Hepatocyte (in vitro differentiated cells): ENCODE measurements at regions not wholly inside any gene's neighbourhood (a gene's known extent, or its start where the extent isn't known, plus 50 kb on each side); places are given as distances from the start of the nearest gene placed in this dataset.

Source experiments
- DNase-seq: peaks from one replicate; pipeline ENCODE4 v3.0.0-alpha.2; 2016; ENCODE audit warnings: low spot score
- H2AFZ ChIP-seq: fragments of 200-600 bp; sonication (generic); 2 replicates; pipeline ENCODE4 v1.6.0; 2016; ENCODE audit warnings: antibody characterized with exemption, mild to moderate bottlenecking
- H3K27ac ChIP-seq: fragments of 200-600 bp; sonication (generic); 2 replicates; pipeline ENCODE4 v1.5.1; 2016; ENCODE audit warnings: mild to moderate bottlenecking
- H3K27me3 ChIP-seq: fragments of 200-600 bp; sonication (generic); 2 replicates; pipeline ENCODE4 v1.6.1; 2016
- H3K36me3 ChIP-seq: fragments of 200-600 bp; sonication (generic); replicated peaks from 2 replicates; pipeline ENCODE4 v1.5.1; 2016; ENCODE audit warnings: low read depth; ENCODE audit not compliant: insufficient read depth
- H3K4me1 ChIP-seq: fragments of 200-600 bp; sonication (generic); 2 replicates; pipeline ENCODE4 v1.5.1; 2016; ENCODE audit warnings: mild to moderate bottlenecking, moderate library complexity; ENCODE audit not compliant: insufficient read depth
- H3K4me2 ChIP-seq: fragments of 200-600 bp; sonication (generic); 2 replicates; pipeline ENCODE4 v1.6.0; 2016
- H3K4me3 ChIP-seq: fragments of 200-600 bp; sonication (generic); 2 replicates; pipeline ENCODE4 v1.5.1; 2016; ENCODE audit warnings: mild to moderate bottlenecking
- H3K79me2 ChIP-seq: fragments of 200-600 bp; sonication (generic); 2 replicates; pipeline ENCODE4 v1.6.0; 2017; ENCODE audit warnings: mild to moderate bottlenecking
- H3K9me2 ChIP-seq: fragments of 200-600 bp; sonication (generic); replicated peaks from 2 replicates; pipeline ENCODE4 v1.6.0; 2017; ENCODE audit warnings: mild to moderate bottlenecking; ENCODE audit not compliant: insufficient read depth
- H3K9me3 ChIP-seq: fragments of 200-600 bp; sonication (generic); 2 replicates; pipeline ENCODE4 v1.5.1; 2016; ENCODE audit warnings: low read depth, mild to moderate bottlenecking
- H4K20me1 ChIP-seq: fragments of 200-600 bp; sonication (generic); 2 replicates; pipeline ENCODE4 v1.6.0; 2016; ENCODE audit warnings: mild to moderate bottlenecking; ENCODE audit not compliant: insufficient read depth, poor library complexity, severe bottlenecking
- EZH2 ChIP-seq: fragments of 200-600 bp; sonication (generic); IDR thresholded peaks from 2 replicates; pipeline ENCODE4 v1.6.1; 2016; ENCODE audit warnings: antibody characterized with exemption, mild to moderate bottlenecking, borderline replicate concordance
- EZH2phosphoT487 ChIP-seq: fragments of 200-600 bp; sonication (generic); IDR thresholded peaks from one replicate; pipeline ENCODE4 v1.6.1; 2018; ENCODE audit warnings: antibody characterized with exemption, mild to moderate bottlenecking, low read depth, moderate library complexity; ENCODE audit not compliant: unreplicated experiment, severe bottlenecking
- WGBS: methylation state at CpG from one replicate; pipeline ENCODE4 v1.1.6; 2016; ENCODE audit warnings: low lambda C conversion rate; ENCODE audit errors: missing lambda C conversion rate; 5-methylcytosine and 5-hydroxymethylcytosine counted together
- TF ChIP-seq, protein P1 (sequence below): fragments of 200-600 bp; sonication (generic); IDR thresholded peaks from 2 replicates; pipeline ENCODE4 v1.5.1; 2016; ENCODE audit warnings: antibody characterized with exemption, mild to moderate bottlenecking; ENCODE audit not compliant: poor library complexity

DNA sequence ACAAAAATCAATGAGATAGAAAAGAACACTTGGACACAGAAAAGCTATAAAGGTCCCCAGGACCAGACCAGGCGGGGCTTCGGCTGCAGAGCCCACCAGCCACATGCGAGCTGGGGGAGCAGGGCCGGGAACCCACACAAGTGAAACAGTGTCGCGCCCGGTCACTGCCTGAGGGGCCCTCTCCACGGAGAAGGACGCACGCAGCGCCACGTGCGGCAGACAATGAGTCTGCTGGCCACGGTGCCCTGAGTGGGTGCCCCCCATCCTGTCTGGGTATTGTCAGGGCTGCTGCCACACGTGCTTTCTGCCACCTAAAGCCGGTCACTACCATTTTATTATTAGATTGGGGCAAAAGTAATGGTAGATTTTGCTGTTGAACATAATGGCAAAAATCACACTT is 207.9 kb upstream of the HDAC4 start:
- TF ChIP-seq EZH2phosphoT487 (no peak), EZH2 (no peak)
- TF ChIP-seq, protein P1, sequence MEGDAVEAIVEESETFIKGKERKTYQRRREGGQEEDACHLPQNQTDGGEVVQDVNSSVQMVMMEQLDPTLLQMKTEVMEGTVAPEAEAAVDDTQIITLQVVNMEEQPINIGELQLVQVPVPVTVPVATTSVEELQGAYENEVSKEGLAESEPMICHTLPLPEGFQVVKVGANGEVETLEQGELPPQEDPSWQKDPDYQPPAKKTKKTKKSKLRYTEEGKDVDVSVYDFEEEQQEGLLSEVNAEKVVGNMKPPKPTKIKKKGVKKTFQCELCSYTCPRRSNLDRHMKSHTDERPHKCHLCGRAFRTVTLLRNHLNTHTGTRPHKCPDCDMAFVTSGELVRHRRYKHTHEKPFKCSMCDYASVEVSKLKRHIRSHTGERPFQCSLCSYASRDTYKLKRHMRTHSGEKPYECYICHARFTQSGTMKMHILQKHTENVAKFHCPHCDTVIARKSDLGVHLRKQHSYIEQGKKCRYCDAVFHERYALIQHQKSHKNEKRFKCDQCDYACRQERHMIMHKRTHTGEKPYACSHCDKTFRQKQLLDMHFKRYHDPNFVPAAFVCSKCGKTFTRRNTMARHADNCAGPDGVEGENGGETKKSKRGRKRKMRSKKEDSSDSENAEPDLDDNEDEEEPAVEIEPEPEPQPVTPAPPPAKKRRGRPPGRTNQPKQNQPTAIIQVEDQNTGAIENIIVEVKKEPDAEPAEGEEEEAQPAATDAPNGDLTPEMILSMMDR, result no peak
- 96% methylated on average over 12 of the region's 16 CpGs for WGBS
- no peak overlapping the region for H3K27ac ChIP-seq
- H3K79me2 ChIP-seq, result no peaks in the 10 kb centered on the region
- H3K36me3 ChIP-seq, result no peaks in the 10 kb centered on the region
- no peaks in the 10 kb centered on the region for H3K9me3 ChIP-seq
- no peak overlapping the region for H3K4me3 ChIP-seq
- H2AFZ ChIP-seq, result no peak overlapping the region
- H3K4me2 ChIP-seq, result no peak overlapping the region
- no peaks in the 10 kb centered on the region for H3K27me3 ChIP-seq
- H4K20me1 ChIP-seq, result no peaks in the 10 kb centered on the region
- no peak for DNase-seq
- H3K4me1 ChIP-seq, result no peaks in the 10 kb centered on the region
- H3K9me2 ChIP-seq, result no peaks in the 10 kb centered on the region

DNA sequence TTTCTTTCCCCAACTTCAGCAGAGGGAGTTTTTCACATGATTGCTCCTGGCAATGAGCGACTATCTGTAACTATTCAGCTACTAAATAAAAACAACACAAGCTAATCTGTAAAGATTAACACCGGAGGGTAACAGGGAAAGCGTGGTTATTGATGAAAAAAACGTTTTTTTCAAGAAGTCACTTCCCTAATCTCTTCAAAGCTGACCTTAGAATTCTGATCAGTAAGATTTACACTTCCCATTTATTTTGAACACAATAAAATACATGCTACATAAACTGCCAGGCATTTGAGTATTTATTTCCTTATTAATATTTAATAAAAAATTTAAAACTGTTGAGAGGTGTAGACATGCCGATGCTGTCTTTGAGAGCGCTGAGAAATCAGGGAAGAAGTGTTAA is 207.4 kb upstream of the HDAC4 start:
- DNase-seq, result no peak
- H3K27me3 ChIP-seq, result no peaks in the 10 kb centered on the region
- no peak overlapping the region for H3K27ac ChIP-seq
- no peak overlapping the region for H3K4me3 ChIP-seq
- H3K4me1 ChIP-seq, result no peaks in the 10 kb centered on the region
- H4K20me1 ChIP-seq, result no peaks in the 10 kb centered on the region
- no peaks in the 10 kb centered on the region for H3K79me2 ChIP-seq
- no peaks in the 10 kb centered on the region for H3K9me3 ChIP-seq
- TF ChIP-seq, protein P1, result no peak
- TF ChIP-seq EZH2 (no peak), EZH2phosphoT487 (no peak)
- H3K36me3 ChIP-seq, result no peaks in the 10 kb centered on the region
- H3K4me2 ChIP-seq, result no peak overlapping the region
- H3K9me2 ChIP-seq, result no peaks in the 10 kb centered on the region
- no peak overlapping the region for H2AFZ ChIP-seq
- WGBS, result 69% methylated on average over 6 of the region's 6 CpGs

GRCh38 chr2:239607517-239608191 is 206.8 kb upstream of the HDAC4 start:
- Histone ChIP-seq H3K4me3 (no peak overlapping the region), H3K79me2 (no peaks in the 10 kb centered on the region), H3K9me2 (no peaks in the 10 kb centered on the region), H4K20me1 (no peaks in the 10 kb centered on the region), H3K36me3 (no peaks in the 10 kb centered on the region), H3K9me3 (no peaks in the 10 kb centered on the region), H3K4me1 (no peaks in the 10 kb centered on the region), H3K4me2 (no peak overlapping the region), H3K27ac (no peak overlapping the region), H2AFZ (no peak overlapping the region), H3K27me3 (no peaks in the 10 kb centered on the region)
- no peak for TF ChIP-seq EZH2
- TF ChIP-seq, protein P1, result no peak
- TF ChIP-seq EZH2phosphoT487, result no peak
- 83% methylated on average over 20 of the region's 24 CpGs for WGBS
- DNase-seq, result no peak
